ENCODE measurements at regions not wholly inside any gene's neighbourhood (a gene's known extent, or its start where the extent isn't known, plus 50 kb on each side); places are given as distances from the start of the nearest gene placed in this dataset.

DNA sequence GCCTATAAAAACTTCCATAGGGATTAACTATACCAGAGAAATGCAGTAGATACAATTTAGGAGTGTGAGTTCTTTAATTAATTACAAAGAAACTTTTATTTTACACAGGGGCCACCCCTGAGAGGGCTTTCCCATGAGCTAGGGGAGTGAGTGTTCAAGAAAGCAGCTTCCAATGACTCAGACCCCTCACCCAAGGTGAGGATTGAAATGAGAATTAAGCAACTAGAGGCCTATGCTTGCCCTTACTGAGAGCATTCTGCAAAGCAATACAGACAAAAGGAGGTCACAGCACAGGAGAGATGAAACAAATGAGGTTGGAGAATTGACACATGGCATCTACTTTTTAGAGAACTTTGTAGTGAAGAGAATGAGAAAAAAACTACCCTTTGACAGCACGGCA, 301.8 kb downstream of the WDR11 start:
- TF ChIP-seq CTCF (conservative IDR thresholded peaks at IDR 0.05; ENCODE audit: low read depth in 2 of 2) (no peak), EZH2phosphoT487 (IDR thresholded peaks at IDR 0.05; ENCODE audit: unreplicated experiment) (no peak), EZH2 (IDR thresholded peaks at IDR 0.05; ENCODE audit: low read depth, unreplicated experiment) (no peak), REST (IDR thresholded peaks at IDR 0.05; ENCODE audit: unreplicated experiment) (no peak), NANOG (IDR thresholded peaks at IDR 0.05; ENCODE audit: borderline replicate concordance) (no peak), POLR2AphosphoS5 (IDR thresholded peaks at IDR 0.05; ENCODE audit: low read depth) (no peak), STAT1 (IDR thresholded peaks at IDR 0.05; ENCODE audit: unreplicated experiment) (no peak), CREB1 (CRISPR knock-in tag; IDR thresholded peaks at IDR 0.05; ENCODE audit: low read depth) (no peak), JUNB (IDR thresholded peaks at IDR 0.05; ENCODE audit: unreplicated experiment) (no peak), ETS1 (IDR thresholded peaks at IDR 0.05) (no peak)
- TF ChIP-seq, protein P1, sequence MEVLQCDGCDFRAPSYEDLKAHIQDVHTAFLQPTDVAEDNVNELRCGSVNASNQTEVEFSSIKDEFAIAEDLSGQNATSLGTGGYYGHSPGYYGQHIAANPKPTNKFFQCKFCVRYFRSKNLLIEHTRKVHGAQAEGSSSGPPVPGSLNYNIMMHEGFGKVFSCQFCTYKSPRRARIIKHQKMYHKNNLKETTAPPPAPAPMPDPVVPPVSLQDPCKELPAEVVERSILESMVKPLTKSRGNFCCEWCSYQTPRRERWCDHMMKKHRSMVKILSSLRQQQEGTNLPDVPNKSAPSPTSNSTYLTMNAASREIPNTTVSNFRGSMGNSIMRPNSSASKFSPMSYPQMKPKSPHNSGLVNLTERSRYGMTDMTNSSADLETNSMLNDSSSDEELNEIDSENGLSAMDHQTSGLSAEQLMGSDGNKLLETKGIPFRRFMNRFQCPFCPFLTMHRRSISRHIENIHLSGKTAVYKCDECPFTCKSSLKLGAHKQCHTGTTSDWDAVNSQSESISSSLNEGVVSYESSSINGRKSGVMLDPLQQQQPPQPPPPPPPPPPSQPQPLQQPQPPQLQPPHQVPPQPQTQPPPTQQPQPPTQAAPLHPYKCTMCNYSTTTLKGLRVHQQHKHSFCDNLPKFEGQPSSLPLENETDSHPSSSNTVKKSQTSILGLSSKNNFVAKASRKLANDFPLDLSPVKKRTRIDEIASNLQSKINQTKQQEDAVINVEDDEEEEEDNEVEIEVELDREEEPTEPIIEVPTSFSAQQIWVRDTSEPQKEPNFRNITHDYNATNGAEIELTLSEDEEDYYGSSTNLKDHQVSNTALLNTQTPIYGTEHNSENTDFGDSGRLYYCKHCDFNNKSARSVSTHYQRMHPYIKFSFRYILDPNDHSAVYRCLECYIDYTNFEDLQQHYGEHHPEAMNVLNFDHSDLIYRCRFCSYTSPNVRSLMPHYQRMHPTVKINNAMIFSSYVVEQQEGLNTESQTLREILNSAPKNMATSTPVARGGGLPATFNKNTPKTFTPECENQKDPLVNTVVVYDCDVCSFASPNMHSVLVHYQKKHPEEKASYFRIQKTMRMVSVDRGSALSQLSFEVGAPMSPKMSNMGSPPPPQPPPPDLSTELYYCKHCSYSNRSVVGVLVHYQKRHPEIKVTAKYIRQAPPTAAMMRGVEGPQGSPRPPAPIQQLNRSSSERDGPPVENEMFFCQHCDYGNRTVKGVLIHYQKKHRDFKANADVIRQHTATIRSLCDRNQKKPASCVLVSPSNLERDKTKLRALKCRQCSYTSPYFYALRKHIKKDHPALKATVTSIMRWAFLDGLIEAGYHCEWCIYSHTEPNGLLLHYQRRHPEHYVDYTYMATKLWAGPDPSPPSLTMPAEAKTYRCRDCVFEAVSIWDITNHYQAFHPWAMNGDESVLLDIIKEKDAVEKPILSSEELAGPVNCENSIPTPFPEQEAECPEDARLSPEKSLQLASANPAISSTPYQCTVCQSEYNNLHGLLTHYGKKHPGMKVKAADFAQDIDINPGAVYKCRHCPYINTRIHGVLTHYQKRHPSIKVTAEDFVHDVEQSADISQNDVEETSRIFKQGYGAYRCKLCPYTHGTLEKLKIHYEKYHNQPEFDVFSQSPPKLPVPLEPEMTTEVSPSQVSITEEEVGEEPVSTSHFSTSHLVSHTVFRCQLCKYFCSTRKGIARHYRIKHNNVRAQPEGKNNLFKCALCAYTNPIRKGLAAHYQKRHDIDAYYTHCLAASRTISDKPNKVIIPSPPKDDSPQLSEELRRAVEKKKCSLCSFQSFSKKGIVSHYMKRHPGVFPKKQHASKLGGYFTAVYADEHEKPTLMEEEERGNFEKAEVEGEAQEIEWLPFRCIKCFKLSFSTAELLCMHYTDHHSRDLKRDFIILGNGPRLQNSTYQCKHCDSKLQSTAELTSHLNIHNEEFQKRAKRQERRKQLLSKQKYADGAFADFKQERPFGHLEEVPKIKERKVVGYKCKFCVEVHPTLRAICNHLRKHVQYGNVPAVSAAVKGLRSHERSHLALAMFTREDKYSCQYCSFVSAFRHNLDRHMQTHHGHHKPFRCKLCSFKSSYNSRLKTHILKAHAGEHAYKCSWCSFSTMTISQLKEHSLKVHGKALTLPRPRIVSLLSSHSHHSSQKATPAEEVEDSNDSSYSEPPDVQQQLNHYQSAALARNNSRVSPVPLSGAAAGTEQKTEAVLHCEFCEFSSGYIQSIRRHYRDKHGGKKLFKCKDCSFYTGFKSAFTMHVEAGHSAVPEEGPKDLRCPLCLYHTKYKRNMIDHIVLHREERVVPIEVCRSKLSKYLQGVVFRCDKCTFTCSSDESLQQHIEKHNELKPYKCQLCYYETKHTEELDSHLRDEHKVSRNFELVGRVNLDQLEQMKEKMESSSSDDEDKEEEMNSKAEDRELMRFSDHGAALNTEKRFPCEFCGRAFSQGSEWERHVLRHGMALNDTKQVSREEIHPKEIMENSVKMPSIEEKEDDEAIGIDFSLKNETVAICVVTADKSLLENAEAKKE (CRISPR knock-in tag; IDR thresholded peaks at IDR 0.05), result no peak

All from GM23338 (cell line).